ENCODE measurements at regions not wholly inside any gene's neighbourhood (a gene's known extent, or its start where the extent isn't known, plus 50 kb on each side); places are given as distances from the start of the nearest gene placed in this dataset.

- TF ChIP-seq, protein P1, sequence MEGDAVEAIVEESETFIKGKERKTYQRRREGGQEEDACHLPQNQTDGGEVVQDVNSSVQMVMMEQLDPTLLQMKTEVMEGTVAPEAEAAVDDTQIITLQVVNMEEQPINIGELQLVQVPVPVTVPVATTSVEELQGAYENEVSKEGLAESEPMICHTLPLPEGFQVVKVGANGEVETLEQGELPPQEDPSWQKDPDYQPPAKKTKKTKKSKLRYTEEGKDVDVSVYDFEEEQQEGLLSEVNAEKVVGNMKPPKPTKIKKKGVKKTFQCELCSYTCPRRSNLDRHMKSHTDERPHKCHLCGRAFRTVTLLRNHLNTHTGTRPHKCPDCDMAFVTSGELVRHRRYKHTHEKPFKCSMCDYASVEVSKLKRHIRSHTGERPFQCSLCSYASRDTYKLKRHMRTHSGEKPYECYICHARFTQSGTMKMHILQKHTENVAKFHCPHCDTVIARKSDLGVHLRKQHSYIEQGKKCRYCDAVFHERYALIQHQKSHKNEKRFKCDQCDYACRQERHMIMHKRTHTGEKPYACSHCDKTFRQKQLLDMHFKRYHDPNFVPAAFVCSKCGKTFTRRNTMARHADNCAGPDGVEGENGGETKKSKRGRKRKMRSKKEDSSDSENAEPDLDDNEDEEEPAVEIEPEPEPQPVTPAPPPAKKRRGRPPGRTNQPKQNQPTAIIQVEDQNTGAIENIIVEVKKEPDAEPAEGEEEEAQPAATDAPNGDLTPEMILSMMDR (IDR thresholded peaks at IDR 0.05) = no peak
- no peak for TF ChIP-seq ZFX (IDR thresholded peaks at IDR 0.05; ENCODE audit: borderline replicate concordance)
Observed at GRCh38 chr9:129554649-129555048, 66.3 kb downstream of the C9orf50 start.

All from 22Rv1 (cell line).